ENCODE measurements at regions not wholly inside any gene's neighbourhood (a gene's known extent, or its start where the extent isn't known, plus 50 kb on each side); places are given as distances from the start of the nearest gene placed in this dataset.

- TF ChIP-seq ATF3 (IDR thresholded peaks at IDR 0.05; ENCODE audit: borderline replicate concordance, extremely low read depth, low read depth, low read length): no peak
- TF ChIP-seq MAX (IDR thresholded peaks at IDR 0.05; ENCODE audit: low read depth, low read length): no peak
- TF ChIP-seq CTCF (IDR thresholded peaks at IDR 0.05 in 2 of 3, conservative IDR thresholded peaks at IDR 0.05 in 1 of 3; ENCODE audit: control insufficient read depth in 2 of 3, extremely low read depth in 1 of 3, insufficient read depth in 1 of 3, low read depth in 3 of 3, low read length in 3 of 3): no peak
- TF ChIP-seq STAT3 (IDR thresholded peaks at IDR 0.05; ENCODE audit: low read depth, low read length): no peak
- TF ChIP-seq POLR2AphosphoS5 (IDR thresholded peaks at IDR 0.05; ENCODE audit: low read length): no peak
- TF ChIP-seq EZH2 (IDR thresholded peaks at IDR 0.05; ENCODE audit: borderline replicate concordance, control insufficient read depth, low read depth, low read length): no peak
Measured at GRCh38 chr14:94964181-94964580, 193.1 kb downstream of the DICER1 start.

Measured in GM12878 (cell line).